RWPE1 (cell line): ENCODE measurements at regions not wholly inside any gene's neighbourhood (a gene's known extent, or its start where the extent isn't known, plus 50 kb on each side); places are given as distances from the start of the nearest gene placed in this dataset.

ENCODE experiments used
- CTCF ChIA-PET: fragments of 350-600 bp; sonication (Branson Sonifier 250); formaldehyde crosslinking; extraction: SDS; loops from one replicate; lab custom pipeline; 2021; lab: Yijun Ruan, JAX
- POLR2A ChIA-PET: fragments of 400-600 bp; formaldehyde crosslinking; extraction: SDS; loops from one replicate; lab custom pipeline; 2020; ENCODE audit warnings: antibody characterized with exemption; ENCODE audit not compliant: low non-redundant PET; lab: Yijun Ruan, JAX
- DNase-seq: peaks from one replicate; pipeline ENCODE4 v3.0.0; 2012; ENCODE audit warnings: low spot score
- H3K27ac ChIP-seq: fragments of 450-650 bp; 2 replicates; pipeline ENCODE4 v1.5.1; 2017
- TF ChIP-seq, protein P1 (sequence below): fragments of 450-650 bp; conservative IDR thresholded peaks from 2 replicates; pipeline ENCODE4 v1.5.1; 2017; ENCODE audit warnings: low read depth, mild to moderate bottlenecking

DNA sequence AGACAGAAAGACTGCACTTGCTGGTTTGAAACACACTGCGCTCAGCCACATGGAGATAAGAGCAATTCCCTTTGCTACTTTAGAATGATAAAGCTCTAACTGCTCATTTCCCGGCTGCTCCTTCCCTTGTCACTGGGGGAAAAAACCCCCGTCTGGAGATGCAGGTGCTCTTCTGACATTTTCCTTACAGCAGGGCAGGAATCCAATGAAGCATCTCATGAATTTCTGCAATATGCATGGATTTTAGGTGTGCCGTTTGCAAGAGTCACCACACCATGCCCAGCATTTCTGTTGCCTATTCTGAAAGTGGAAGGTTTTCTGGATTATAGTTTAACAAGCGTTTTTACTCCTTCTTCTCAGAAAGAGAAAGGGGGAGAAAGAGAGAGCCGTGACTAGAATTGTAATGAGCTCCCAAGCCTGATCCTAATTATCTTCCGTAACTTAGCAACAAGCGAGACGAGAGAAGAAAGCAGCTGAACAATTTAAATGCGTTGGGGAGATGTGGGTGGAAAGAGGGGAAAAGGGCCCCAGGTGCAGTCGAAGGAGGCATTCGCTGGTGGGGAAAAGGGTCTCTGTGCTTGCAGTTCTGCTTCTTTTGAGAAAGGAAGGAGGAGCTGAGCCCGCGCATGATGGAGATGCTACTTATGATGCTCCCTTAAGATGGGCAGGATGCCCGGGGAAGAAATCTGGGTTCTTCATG is 76.6 kb upstream of the SPATA13 start:
- CTCF ChIA-PET: no interaction called here
- TF ChIP-seq, protein P1, sequence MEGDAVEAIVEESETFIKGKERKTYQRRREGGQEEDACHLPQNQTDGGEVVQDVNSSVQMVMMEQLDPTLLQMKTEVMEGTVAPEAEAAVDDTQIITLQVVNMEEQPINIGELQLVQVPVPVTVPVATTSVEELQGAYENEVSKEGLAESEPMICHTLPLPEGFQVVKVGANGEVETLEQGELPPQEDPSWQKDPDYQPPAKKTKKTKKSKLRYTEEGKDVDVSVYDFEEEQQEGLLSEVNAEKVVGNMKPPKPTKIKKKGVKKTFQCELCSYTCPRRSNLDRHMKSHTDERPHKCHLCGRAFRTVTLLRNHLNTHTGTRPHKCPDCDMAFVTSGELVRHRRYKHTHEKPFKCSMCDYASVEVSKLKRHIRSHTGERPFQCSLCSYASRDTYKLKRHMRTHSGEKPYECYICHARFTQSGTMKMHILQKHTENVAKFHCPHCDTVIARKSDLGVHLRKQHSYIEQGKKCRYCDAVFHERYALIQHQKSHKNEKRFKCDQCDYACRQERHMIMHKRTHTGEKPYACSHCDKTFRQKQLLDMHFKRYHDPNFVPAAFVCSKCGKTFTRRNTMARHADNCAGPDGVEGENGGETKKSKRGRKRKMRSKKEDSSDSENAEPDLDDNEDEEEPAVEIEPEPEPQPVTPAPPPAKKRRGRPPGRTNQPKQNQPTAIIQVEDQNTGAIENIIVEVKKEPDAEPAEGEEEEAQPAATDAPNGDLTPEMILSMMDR: no peak
- H3K27ac ChIP-seq: no peak overlapping the region
- POLR2A ChIA-PET: no interaction called here
- no peak for DNase-seq

- no peak for DNase-seq
- ChIA-PET POLR2A (no interaction called here), CTCF (no interaction called here)
- H3K27ac ChIP-seq: no peak overlapping the region
- TF ChIP-seq, protein P1: no peak
Observed at GRCh38 chr13:24085662-24086061, 74.9 kb upstream of the SPATA13 start.

DNA sequence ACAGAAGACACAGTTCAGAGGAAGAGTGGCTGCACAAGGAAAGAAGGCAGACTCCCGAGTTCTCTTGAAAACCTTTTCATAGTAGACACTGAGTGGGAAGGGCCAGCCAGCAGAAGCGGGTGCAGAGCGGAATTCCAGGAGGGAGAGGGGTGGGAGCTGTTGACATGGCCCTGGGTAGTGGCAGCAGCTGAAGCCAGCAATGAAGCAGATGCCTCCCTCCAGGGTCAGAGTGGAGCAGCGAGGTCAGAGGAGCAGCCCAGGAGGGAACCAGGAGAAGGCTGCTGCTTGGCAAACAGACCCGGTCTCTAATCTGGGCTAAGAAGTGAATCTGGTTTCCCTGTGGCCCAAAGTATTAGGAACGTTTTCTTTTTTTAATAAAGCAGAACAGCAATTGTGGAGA is 73.9 kb upstream of the SPATA13 start:
- POLR2A ChIA-PET: no interaction called here
- TF ChIP-seq, protein P1: no peak
- no peak overlapping the region for H3K27ac ChIP-seq
- no peak for DNase-seq
- CTCF ChIA-PET: no interaction called here

DNA sequence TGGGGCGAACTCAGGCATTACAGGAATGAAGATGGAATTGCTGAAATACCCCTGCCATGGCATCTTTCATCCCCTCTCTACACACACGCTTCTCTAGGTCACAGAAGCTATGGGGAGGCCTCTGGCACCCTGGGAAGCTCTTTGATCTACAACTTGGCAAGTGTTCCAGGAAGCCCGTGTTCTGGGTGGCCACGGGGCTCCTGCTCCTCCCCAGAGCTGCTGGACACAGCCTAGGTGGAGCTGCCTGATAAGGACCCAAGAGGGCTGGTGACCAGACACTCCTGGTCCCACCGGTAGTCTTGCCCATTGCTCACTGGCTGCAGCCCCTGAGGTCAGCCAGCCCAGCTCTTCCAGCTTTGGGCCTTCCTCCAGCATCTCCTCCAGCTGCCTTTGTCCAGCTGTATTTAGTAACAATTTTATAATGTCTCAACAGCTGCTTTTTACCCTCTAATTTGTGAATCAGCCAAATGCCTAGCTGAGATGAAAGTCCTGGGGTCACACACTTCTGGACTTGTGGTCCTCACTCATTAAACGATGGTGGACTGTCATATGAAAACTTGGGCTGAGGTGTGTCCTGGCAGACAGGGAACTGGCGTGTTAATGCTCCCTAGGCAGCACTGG is 72.8 kb upstream of the SPATA13 start:
- POLR2A ChIA-PET: no interaction called here
- TF ChIP-seq, protein P1: no peak
- CTCF ChIA-PET: no interaction called here
- no peak for DNase-seq
- no peak overlapping the region for H3K27ac ChIP-seq

GRCh38 chr13:24090049-24090448 is 70.5 kb upstream of the SPATA13 start:
- no peak overlapping the region for H3K27ac ChIP-seq
- no peak for DNase-seq
- ChIA-PET POLR2A (no interaction called here), CTCF (no interaction called here)
- TF ChIP-seq, protein P1: no peak

DNA sequence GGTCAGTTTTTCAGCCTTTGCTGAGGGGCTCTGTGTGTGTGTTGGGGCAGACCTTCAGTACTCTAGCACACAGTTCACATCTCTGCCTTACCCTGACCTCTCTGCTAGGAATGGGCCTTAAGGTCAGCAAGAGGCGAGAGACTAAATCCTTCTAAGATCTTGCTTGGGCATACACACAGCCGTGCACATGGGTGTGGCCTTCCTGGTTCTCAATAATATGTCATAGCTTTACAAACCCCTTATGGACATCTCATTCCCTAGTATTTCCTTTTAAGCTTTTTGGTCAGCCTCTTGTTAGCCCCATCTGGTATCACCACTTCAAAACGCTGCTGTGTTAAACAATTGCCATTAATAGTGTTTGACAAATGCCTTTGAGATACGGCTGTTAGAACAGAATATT is 69.4 kb upstream of the SPATA13 start:
- CTCF ChIA-PET: no interaction called here

More for the DNA sequence above, 69.4 kb upstream of the SPATA13 start:
- DNase-seq: no peak
- POLR2A ChIA-PET: no interaction called here
- no peak overlapping the region for H3K27ac ChIP-seq
- TF ChIP-seq, protein P1: no peak
